Mesendoderm (in vitro differentiated cells): ENCODE measurements at regions not wholly inside any gene's neighbourhood (a gene's known extent, or its start where the extent isn't known, plus 50 kb on each side); places are given as distances from the start of the nearest gene placed in this dataset.

Source experiments
- DNase-seq: peaks from one replicate; pipeline ENCODE4 v3.0.0; 2013
- H2AK5ac ChIP-seq: 2 replicates; pipeline ENCODE4 v1.6.1; 2013; ENCODE audit warnings: low read length, inconsistent platforms
- H2BK120ac ChIP-seq: 2 replicates; pipeline ENCODE4 v1.6.1; 2013; ENCODE audit warnings: low read depth, mild to moderate bottlenecking, low read length, moderate library complexity, mixed read lengths
- H2BK15ac ChIP-seq: replicated peaks from 2 replicates; pipeline ENCODE4 v1.6.1; 2013; ENCODE audit warnings: low read depth, mild to moderate bottlenecking, moderate library complexity
- H2BK5ac ChIP-seq: 2 replicates; pipeline ENCODE4 v1.6.1; 2013; ENCODE audit warnings: low read length, inconsistent platforms
- H3K18ac ChIP-seq: 2 replicates; pipeline ENCODE4 v1.6.1; 2013; ENCODE audit warnings: mild to moderate bottlenecking, low read length, mixed read lengths
- H3K23ac ChIP-seq: one replicate; pipeline ENCODE4 v1.6.1; 2013; ENCODE audit warnings: low read length
- H3K27ac ChIP-seq: 2 replicates; pipeline ENCODE4 v1.5.1; 2013; ENCODE audit warnings: low read depth, mild to moderate bottlenecking, inconsistent platforms, low read length, moderate library complexity
- H3K27me3 ChIP-seq: 2 replicates; pipeline ENCODE4 v1.6.1; 2013; ENCODE audit warnings: low read length, control low read depth, mild to moderate bottlenecking, inconsistent platforms; ENCODE audit not compliant: insufficient read depth, poor library complexity
- H3K36me3 ChIP-seq: 2 replicates; pipeline ENCODE4 v1.6.1; 2013; ENCODE audit warnings: low read length, inconsistent platforms; ENCODE audit not compliant: control insufficient read depth, insufficient read depth
- H3K4ac ChIP-seq: one replicate; pipeline ENCODE4 v1.6.1; 2013; ENCODE audit warnings: low read depth, mild to moderate bottlenecking, low read length, moderate library complexity
- H3K4me1 ChIP-seq: 2 replicates; pipeline ENCODE4 v1.6.1; 2013; ENCODE audit warnings: low read depth, low read length, inconsistent platforms; ENCODE audit not compliant: control insufficient read depth
- H3K4me2 ChIP-seq: 2 replicates; pipeline ENCODE4 v1.6.1; 2013; ENCODE audit warnings: low read length
- H3K4me3 ChIP-seq: 2 replicates; pipeline ENCODE4 v1.5.1; 2013; ENCODE audit warnings: mild to moderate bottlenecking, low read length
- H3K56ac ChIP-seq: one replicate; pipeline ENCODE4 v1.6.1; 2013; ENCODE audit warnings: low read length
- H3K79me1 ChIP-seq: 2 replicates; pipeline ENCODE4 v1.6.1; 2013; ENCODE audit warnings: low read length, inconsistent platforms
- H3K79me2 ChIP-seq: 2 replicates; pipeline ENCODE4 v1.6.1; 2013; ENCODE audit warnings: mild to moderate bottlenecking, low read length; ENCODE audit not compliant: control insufficient read depth, insufficient read depth
- H3K9ac ChIP-seq: 2 replicates; pipeline ENCODE4 v1.6.1; 2013; ENCODE audit warnings: low read length, inconsistent platforms
- H4K5ac ChIP-seq: one replicate; pipeline ENCODE4 v1.6.1; 2013; ENCODE audit warnings: low read length
- H4K8ac ChIP-seq: one replicate; pipeline ENCODE4 v1.6.1; 2013; ENCODE audit warnings: low read depth, mild to moderate bottlenecking, control low read depth, low read length, moderate library complexity
- WGBS: extraction: QIAGEN DNeasy Blood & Tissue Kit; methylation state at CpG from one replicate; pipeline ENCODE4 v1.1.7; 2013; ENCODE audit warnings: low lambda C conversion rate, missing lambda C conversion rate; ENCODE audit not compliant: insufficient coverage; ENCODE audit errors: extremely low coverage; 5-methylcytosine and 5-hydroxymethylcytosine counted together

- H3K27ac ChIP-seq: no peak overlapping the region
- H3K79me1 ChIP-seq: no peaks in the 10 kb centered on the region
- no CpG with 5 or more reads among the region's 2 CpGs for WGBS
- no peak overlapping the region for H2BK15ac ChIP-seq
- no peak overlapping the region for H3K4me3 ChIP-seq
- no peak overlapping the region for H2AK5ac ChIP-seq
- no peaks in the 10 kb centered on the region for H3K4me1 ChIP-seq
- no peak overlapping the region for H3K4ac ChIP-seq
- no peak for DNase-seq
- no peak overlapping the region for H2BK120ac ChIP-seq
- no peak overlapping the region for H3K18ac ChIP-seq
- H3K23ac ChIP-seq: no peak overlapping the region
- no peak overlapping the region for H3K4me2 ChIP-seq
- no peak overlapping the region for H3K56ac ChIP-seq
- no peaks in the 10 kb centered on the region for H3K27me3 ChIP-seq
- no peak overlapping the region for H4K8ac ChIP-seq
- H4K5ac ChIP-seq: no peak overlapping the region
- no peak overlapping the region for H2BK5ac ChIP-seq
- no peak overlapping the region for H3K9ac ChIP-seq
- H3K36me3 ChIP-seq: no peaks in the 10 kb centered on the region
- H3K79me2 ChIP-seq: no peaks in the 10 kb centered on the region
Observed at GRCh38 chr14:99030454-99030853, 241.5 kb downstream of the BCL11B start.

GRCh38 chr14:99032759-99033158 is 239.2 kb downstream of the BCL11B start:
- H3K4ac ChIP-seq: no peak overlapping the region
- H3K79me2 ChIP-seq: no peaks in the 10 kb centered on the region
- H3K4me3 ChIP-seq: no peak overlapping the region
- H2BK5ac ChIP-seq: no peak overlapping the region
- H4K8ac ChIP-seq: no peak overlapping the region
- H3K36me3 ChIP-seq: no peaks in the 10 kb centered on the region
- no peak overlapping the region for H4K5ac ChIP-seq
- H3K79me1 ChIP-seq: no peaks in the 10 kb centered on the region
- no peak overlapping the region for H3K18ac ChIP-seq
- H3K4me1 ChIP-seq: peaks cover 3% of the 10 kb centered on the region
- H3K4me2 ChIP-seq: no peak overlapping the region
- no peak overlapping the region for H3K23ac ChIP-seq
- WGBS: no CpG with 5 or more reads among the region's 8 CpGs
- no peaks in the 10 kb centered on the region for H3K27me3 ChIP-seq
- no peak overlapping the region for H2AK5ac ChIP-seq
- no peak overlapping the region for H3K27ac ChIP-seq
- no peak overlapping the region for H3K56ac ChIP-seq
- no peak overlapping the region for H3K9ac ChIP-seq
- H2BK120ac ChIP-seq: no peak overlapping the region
- no peak for DNase-seq
- H2BK15ac ChIP-seq: no peak overlapping the region

GRCh38 chr14:99033951-99034350 is 238.0 kb downstream of the BCL11B start:
- H3K79me2 ChIP-seq: no peaks in the 10 kb centered on the region
- H3K4me2 ChIP-seq: no peak overlapping the region
- WGBS: no CpG with 5 or more reads among the region's 9 CpGs
- H4K8ac ChIP-seq: no peak overlapping the region
- H3K27ac ChIP-seq: no peak overlapping the region
- no peak overlapping the region for H2BK15ac ChIP-seq
- H4K5ac ChIP-seq: no peak overlapping the region
- no peak overlapping the region for H3K56ac ChIP-seq
- H3K4me3 ChIP-seq: no peak overlapping the region
- H3K4me1 ChIP-seq: peaks cover 3% of the 10 kb centered on the region
- DNase-seq: no peak
- H2BK5ac ChIP-seq: no peak overlapping the region
- no peak overlapping the region for H3K18ac ChIP-seq
- H3K36me3 ChIP-seq: no peaks in the 10 kb centered on the region
- H2BK120ac ChIP-seq: no peak overlapping the region
- no peak overlapping the region for H2AK5ac ChIP-seq
- H3K4ac ChIP-seq: no peak overlapping the region
- H3K9ac ChIP-seq: no peak overlapping the region
- no peaks in the 10 kb centered on the region for H3K79me1 ChIP-seq
- no peak overlapping the region for H3K23ac ChIP-seq
- no peaks in the 10 kb centered on the region for H3K27me3 ChIP-seq

GRCh38 chr14:99034711-99035171 is 237.3 kb downstream of the BCL11B start:
- peak; percentile 37 for DNase-seq
- H3K18ac ChIP-seq: peak overlapping the region; percentile 15
- H3K56ac ChIP-seq: peak overlapping the region; percentile 2
- no peak overlapping the region for H3K27ac ChIP-seq
- H3K27me3 ChIP-seq: no peaks in the 10 kb centered on the region
- H2BK120ac ChIP-seq: no peak overlapping the region
- H3K79me2 ChIP-seq: no peaks in the 10 kb centered on the region
- no peak overlapping the region for H3K9ac ChIP-seq
- no peak overlapping the region for H3K4me2 ChIP-seq
- H3K4me1 ChIP-seq: peaks cover 3% of the 10 kb centered on the region
- H3K79me1 ChIP-seq: no peaks in the 10 kb centered on the region
- H2BK15ac ChIP-seq: no peak overlapping the region
- H3K23ac ChIP-seq: no peak overlapping the region
- no peak overlapping the region for H3K4ac ChIP-seq
- no CpG with 5 or more reads among the region's 16 CpGs for WGBS
- H3K36me3 ChIP-seq: no peaks in the 10 kb centered on the region
- H4K8ac ChIP-seq: no peak overlapping the region
- no peak overlapping the region for H3K4me3 ChIP-seq
- H2AK5ac ChIP-seq: no peak overlapping the region
- H2BK5ac ChIP-seq: no peak overlapping the region
- H4K5ac ChIP-seq: no peak overlapping the region

GRCh38 chr14:99035268-99035667 is 236.7 kb downstream of the BCL11B start:
- H3K4me3 ChIP-seq: no peak overlapping the region
- no peak overlapping the region for H3K27ac ChIP-seq
- no peak overlapping the region for H3K9ac ChIP-seq
- WGBS: no CpG with 5 or more reads among the region's 4 CpGs
- peak overlapping the region; percentile 38 for H3K4ac ChIP-seq
- peak overlapping the region; percentile 87 for H3K56ac ChIP-seq
- no peaks in the 10 kb centered on the region for H3K79me2 ChIP-seq
- H4K8ac ChIP-seq: no peak overlapping the region
- no peak overlapping the region for H2BK5ac ChIP-seq
- H3K79me1 ChIP-seq: no peaks in the 10 kb centered on the region
- H3K4me1 ChIP-seq: peaks cover 3% of the 10 kb centered on the region
- no peak overlapping the region for H2BK120ac ChIP-seq
- peak; percentile 16 for DNase-seq
- H2AK5ac ChIP-seq: no peak overlapping the region
- H3K36me3 ChIP-seq: no peaks in the 10 kb centered on the region
- no peak overlapping the region for H3K4me2 ChIP-seq
- H3K27me3 ChIP-seq: no peaks in the 10 kb centered on the region
- H2BK15ac ChIP-seq: no peak overlapping the region
- no peak overlapping the region for H3K23ac ChIP-seq
- H4K5ac ChIP-seq: no peak overlapping the region
- H3K18ac ChIP-seq: peak overlapping the region; percentile 15
